ENCODE measurements at regions not wholly inside any gene's neighbourhood (a gene's known extent, or its start where the extent isn't known, plus 50 kb on each side); places are given as distances from the start of the nearest gene placed in this dataset.

GRCh38 chr4:11489453-11490083, 60.9 kb upstream of the HS3ST1 start:
- TF ChIP-seq ZNF423 (tag by site-specific recombination; IDR thresholded peaks at IDR 0.05) (no peak), CTCF (tag by site-specific recombination; IDR thresholded peaks at IDR 0.05) (no peak), PBX3 (CRISPR knock-in tag; IDR thresholded peaks at IDR 0.05) (no peak), SP2 (tag by site-specific recombination; IDR thresholded peaks at IDR 0.05) (no peak), ZNF530 (tag by site-specific recombination; IDR thresholded peaks at IDR 0.05; ENCODE audit: low read depth) (no peak), ZNF768 (tag by site-specific recombination; IDR thresholded peaks at IDR 0.05) (no peak), ZXDB (tag by site-specific recombination; IDR thresholded peaks at IDR 0.05) (no peak), PRDM4 (tag by site-specific recombination; IDR thresholded peaks at IDR 0.05) (no peak), ATF2 (tag by site-specific recombination; IDR thresholded peaks at IDR 0.05; ENCODE audit: low read depth) (no peak), ZSCAN30 (tag by site-specific recombination; IDR thresholded peaks at IDR 0.05) (no peak), ZNF510 (tag by site-specific recombination; IDR thresholded peaks at IDR 0.05; ENCODE audit: insufficient replicate concordance) (no peak), MYNN (tag by site-specific recombination; IDR thresholded peaks at IDR 0.05; ENCODE audit: borderline replicate concordance) (no peak), ZNF138 (tag by site-specific recombination; IDR thresholded peaks at IDR 0.05; ENCODE audit: borderline replicate concordance) (no peak), ZNF433 (tag by site-specific recombination; IDR thresholded peaks at IDR 0.05; ENCODE audit: low read depth) (no peak)
